ENCODE measurements at regions not wholly inside any gene's neighbourhood (a gene's known extent, or its start where the extent isn't known, plus 50 kb on each side); places are given as distances from the start of the nearest gene placed in this dataset.

DNA sequence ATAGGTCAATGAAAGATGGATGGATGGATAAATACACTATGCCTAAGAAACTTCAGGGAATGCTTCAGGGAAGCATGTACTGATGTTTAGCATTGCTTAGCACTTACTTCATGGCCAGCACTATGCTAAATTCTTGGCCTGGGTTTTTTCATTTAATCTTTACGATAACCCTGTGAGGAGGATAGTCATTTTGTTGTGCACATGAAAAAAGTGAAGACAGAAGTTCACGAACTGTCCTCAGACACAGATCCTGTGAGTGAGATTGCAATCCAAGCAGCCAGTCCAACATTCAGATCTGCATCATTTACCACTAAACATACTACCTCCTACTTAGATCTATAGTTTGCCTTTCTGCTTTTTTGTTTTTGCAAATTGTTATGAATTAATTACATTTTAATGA is 510.8 kb upstream of the AGTR1 start:
- H3K4me1 Mint-ChIP-seq: no peaks in the 10 kb centered on the region
- H3K9me3 Mint-ChIP-seq: no peaks in the 10 kb centered on the region
- no peak overlapping the region for H3K4me3 Mint-ChIP-seq
- H3K36me3 Mint-ChIP-seq (ENCODE audit: low read depth): no peaks in the 10 kb centered on the region
- no peak for DNase-seq
- intact Hi-C loops (cut with micrococcal nuclease): loop anchor here (1.0 kb wide), 1 partner anchor 11 kb away; no protein-coding TSS in a partner anchor
- no peaks in the 10 kb centered on the region for H3K27me3 Mint-ChIP-seq
- no peak overlapping the region for H3K27ac Mint-ChIP-seq

DNA sequence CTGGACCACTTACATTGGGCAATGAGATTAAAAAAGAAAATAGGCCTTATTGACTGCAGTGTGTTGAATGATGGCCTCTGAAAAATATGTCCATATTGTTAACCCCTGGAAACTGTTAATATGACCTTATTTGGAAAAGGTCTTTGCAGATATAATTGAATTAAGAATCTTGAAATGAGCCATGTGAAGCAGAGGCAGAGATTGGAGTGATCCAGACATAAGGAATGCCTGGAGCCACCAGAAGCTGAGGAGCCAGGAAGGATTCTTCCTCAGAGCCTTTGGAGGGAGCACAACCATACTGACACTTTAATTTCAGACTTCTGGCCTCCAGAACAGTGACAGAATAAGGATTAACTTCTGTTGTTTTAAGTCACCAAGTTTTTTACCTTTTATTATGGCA is 510.4 kb upstream of the AGTR1 start:
- Mint-ChIP-seq H3K36me3 (ENCODE audit: low read depth) (no peaks in the 10 kb centered on the region), H3K27ac (no peak overlapping the region), H3K9me3 (no peaks in the 10 kb centered on the region), H3K27me3 (no peaks in the 10 kb centered on the region), H3K4me3 (no peak overlapping the region), H3K4me1 (no peaks in the 10 kb centered on the region)
- DNase-seq: no peak
- intact Hi-C loops (cut with micrococcal nuclease): loop anchor here (1.0 kb wide), 1 partner anchor 11 kb away; no protein-coding TSS in a partner anchor

DNA sequence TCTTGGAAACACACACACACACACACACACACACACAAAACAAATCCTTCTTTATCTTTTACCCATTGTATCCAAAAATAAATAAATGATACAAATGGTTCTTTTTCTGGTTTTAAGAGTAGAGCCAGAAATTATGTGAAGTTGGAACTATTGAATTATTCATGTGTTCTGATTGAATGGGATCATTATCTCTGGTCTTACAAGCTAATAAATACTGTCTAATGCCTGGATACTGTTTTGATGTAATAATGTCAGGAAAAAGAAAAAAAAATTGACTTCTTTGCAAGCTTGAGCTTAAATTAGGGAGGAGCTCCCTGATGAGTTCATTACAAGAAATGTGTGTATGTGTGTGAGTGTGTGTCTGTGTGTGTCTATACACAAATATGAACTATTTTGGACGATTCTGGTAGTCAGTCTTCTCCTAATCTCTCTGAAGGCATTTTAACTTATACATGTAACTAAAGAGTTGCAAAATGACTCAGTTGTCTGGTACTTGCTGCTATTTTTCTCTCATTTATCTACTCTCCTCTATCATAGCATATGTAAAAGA is 507.2 kb upstream of the AGTR1 start:
- Mint-ChIP-seq H3K36me3 (ENCODE audit: low read depth) (no peaks in the 10 kb centered on the region), H3K4me1 (no peaks in the 10 kb centered on the region), H3K9me3 (no peaks in the 10 kb centered on the region), H3K27ac (no peak overlapping the region), H3K27me3 (no peaks in the 10 kb centered on the region), H3K4me3 (no peak overlapping the region)
- intact Hi-C loops (cut with micrococcal nuclease): no loop called here
- DNase-seq: no peak

DNA sequence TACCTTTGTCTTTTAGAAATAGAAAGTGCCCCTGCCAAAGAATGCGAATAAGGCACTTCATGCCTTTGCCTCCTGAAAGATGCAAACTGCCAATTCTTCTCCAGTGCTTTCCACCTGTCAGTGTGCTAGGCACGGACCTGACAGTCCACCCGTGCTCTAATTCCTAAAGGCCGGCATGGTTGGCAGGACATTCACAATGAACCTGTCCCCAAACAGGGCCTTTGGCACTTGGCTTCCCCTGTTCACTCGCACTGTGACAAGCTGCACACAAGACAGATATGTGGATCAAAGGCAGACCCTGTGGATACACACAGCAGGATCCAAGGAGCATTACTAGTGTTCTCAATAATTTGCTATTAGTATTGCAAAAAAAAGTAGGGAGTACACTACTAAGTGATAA is 505.7 kb upstream of the AGTR1 start:
- Mint-ChIP-seq H3K4me3 (no peak overlapping the region), H3K9me3 (peaks cover 3% of the 10 kb centered on the region), H3K27ac (no peak overlapping the region), H3K4me1 (no peaks in the 10 kb centered on the region), H3K36me3 (ENCODE audit: low read depth) (no peaks in the 10 kb centered on the region), H3K27me3 (no peaks in the 10 kb centered on the region)
- intact Hi-C loops (cut with micrococcal nuclease): no loop called here
- no peak for DNase-seq

DNA sequence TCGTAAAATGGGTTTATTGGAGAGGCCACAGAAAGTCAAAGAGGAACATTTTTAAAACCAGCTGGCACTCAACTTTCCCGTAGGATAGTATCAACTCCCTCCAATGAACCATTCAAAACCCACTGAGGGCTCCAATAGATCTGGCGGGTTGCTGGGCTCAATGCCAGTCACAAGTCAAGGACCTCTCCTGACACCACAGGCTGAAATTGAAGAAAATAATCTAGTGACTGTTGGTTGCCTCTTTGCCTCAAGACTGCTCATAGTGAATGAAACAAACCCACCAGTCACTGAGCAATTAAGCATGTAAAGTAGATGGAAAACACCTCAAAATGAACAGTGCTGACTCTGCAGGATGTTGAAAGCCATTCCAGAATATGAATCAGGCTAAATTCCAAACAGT is 500.6 kb upstream of the AGTR1 start:
- no peaks in the 10 kb centered on the region for H3K4me1 Mint-ChIP-seq
- no peak for DNase-seq
- intact Hi-C loops (cut with micrococcal nuclease): no loop called here
- no peak overlapping the region for H3K4me3 Mint-ChIP-seq
- no peaks in the 10 kb centered on the region for H3K36me3 Mint-ChIP-seq (ENCODE audit: low read depth)
- H3K27me3 Mint-ChIP-seq: no peaks in the 10 kb centered on the region
- peaks cover 7% of the 10 kb centered on the region for H3K9me3 Mint-ChIP-seq
- no peak overlapping the region for H3K27ac Mint-ChIP-seq

DNA sequence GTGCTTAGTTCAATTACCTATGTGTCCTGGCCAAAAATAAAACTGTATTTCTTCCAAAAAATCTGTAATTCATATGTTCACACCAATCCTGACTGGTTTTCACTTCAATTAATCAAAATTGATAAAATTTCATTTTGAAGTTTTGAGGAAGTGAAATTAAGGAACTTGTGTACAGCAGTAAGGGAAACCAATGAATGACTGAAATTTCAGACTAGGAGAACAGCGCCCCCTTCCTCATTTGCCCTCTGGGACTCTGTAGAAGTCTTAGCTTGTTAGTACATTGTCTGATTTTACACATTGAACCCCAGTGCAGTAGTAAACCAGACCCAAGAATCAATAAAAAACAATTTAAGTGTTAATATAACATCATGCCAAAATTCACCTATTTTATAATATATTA is 495.3 kb upstream of the AGTR1 start:
- no peak for DNase-seq
- intact Hi-C loops (cut with micrococcal nuclease): no loop called here
- Mint-ChIP-seq H3K4me1 (no peaks in the 10 kb centered on the region), H3K36me3 (ENCODE audit: low read depth) (no peaks in the 10 kb centered on the region), H3K27ac (no peak overlapping the region), H3K4me3 (no peak overlapping the region), H3K27me3 (no peaks in the 10 kb centered on the region), H3K9me3 (peaks cover 4% of the 10 kb centered on the region)

DNA sequence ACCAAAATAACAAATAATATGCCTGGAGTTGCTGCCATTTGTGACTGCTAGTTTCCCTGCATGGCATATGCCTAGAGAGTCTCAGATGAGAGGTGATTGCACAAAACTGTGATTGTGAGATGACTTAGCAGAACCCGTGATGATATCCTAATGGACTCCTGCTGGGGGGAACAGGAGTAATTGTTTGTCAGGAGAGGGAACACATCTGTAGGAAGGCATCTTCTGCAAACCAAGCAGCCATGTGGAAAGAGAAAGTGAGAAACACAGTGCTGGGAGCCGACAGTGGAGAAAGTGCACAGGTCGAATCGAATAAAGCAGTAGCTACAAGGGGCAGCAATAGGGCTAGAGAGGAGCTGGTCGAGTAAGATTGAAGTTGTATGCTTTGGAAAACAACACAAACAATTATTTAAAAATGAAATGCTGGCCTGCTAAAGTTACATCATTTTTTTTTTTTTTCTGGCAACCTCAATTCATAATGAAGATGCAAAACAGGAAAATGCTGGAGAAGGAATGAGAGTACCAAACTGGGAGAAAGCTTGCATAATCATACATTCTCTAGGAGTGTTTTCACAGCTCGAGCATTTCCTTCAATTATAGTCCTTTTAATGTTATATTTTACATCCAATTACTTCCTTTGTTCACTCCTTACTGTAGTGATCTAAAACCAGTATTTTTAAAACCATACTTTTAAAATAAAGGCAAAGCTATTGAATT is 494.2 kb upstream of the AGTR1 start:
- intact Hi-C loops (cut with micrococcal nuclease): no loop called here

DNA sequence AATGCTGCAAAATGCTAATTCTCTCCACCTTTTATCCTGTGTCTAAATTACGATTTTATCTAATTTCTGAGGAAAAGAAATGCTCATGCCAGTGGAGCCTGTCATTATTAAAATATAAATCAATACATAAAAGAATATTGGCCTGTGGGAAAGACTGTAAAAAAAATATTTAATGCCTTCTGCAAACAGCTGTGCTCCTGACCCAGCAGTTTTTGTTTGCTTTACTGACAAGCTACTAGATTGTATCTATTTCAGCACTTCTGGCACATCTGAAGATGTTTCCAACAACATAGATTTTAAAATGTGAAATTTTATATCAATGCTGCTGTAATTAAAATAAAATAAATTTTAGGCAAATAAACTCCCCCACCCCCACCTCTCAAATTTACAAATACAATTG is 493.6 kb upstream of the AGTR1 start:
- H3K27ac Mint-ChIP-seq: no peak overlapping the region
- no peak overlapping the region for H3K4me3 Mint-ChIP-seq
- H3K27me3 Mint-ChIP-seq: no peaks in the 10 kb centered on the region
- peaks cover 5% of the 10 kb centered on the region for H3K9me3 Mint-ChIP-seq
- intact Hi-C loops (cut with micrococcal nuclease): no loop called here
- H3K4me1 Mint-ChIP-seq: no peaks in the 10 kb centered on the region
- H3K36me3 Mint-ChIP-seq (ENCODE audit: low read depth): no peaks in the 10 kb centered on the region
- no peak for DNase-seq

More for the DNA sequence above, 494.2 kb upstream of the AGTR1 start:
- Mint-ChIP-seq H3K4me3 (no peak overlapping the region), H3K27me3 (no peaks in the 10 kb centered on the region), H3K36me3 (ENCODE audit: low read depth) (no peaks in the 10 kb centered on the region), H3K27ac (no peak overlapping the region), H3K4me1 (no peaks in the 10 kb centered on the region), H3K9me3 (peaks cover 8% of the 10 kb centered on the region)
- DNase-seq: no peak

DNA sequence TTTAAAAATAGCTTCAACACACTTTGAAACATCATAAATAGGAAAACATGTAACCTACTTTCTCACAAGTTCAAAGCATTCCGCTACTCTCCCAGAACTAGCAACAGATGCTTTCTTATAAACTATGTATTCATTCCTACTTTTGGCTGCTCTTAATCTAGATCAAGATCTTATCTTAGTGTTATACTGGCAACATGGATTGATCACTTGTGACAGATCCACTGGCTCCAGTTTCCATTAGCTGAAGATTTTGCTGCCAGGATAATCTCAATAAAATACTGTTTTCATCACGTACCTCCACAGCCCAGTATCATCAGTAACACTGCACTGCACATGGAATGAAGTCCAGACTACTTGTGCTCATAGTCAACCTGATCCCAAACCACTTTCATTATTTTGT is 491.7 kb upstream of the AGTR1 start:
- Mint-ChIP-seq H3K27me3 (no peaks in the 10 kb centered on the region), H3K9me3 (peaks cover 5% of the 10 kb centered on the region), H3K4me1 (no peaks in the 10 kb centered on the region), H3K4me3 (no peak overlapping the region), H3K27ac (no peak overlapping the region), H3K36me3 (ENCODE audit: low read depth) (no peaks in the 10 kb centered on the region)
- intact Hi-C loops (cut with micrococcal nuclease): no loop called here
- no peak for DNase-seq

DNA sequence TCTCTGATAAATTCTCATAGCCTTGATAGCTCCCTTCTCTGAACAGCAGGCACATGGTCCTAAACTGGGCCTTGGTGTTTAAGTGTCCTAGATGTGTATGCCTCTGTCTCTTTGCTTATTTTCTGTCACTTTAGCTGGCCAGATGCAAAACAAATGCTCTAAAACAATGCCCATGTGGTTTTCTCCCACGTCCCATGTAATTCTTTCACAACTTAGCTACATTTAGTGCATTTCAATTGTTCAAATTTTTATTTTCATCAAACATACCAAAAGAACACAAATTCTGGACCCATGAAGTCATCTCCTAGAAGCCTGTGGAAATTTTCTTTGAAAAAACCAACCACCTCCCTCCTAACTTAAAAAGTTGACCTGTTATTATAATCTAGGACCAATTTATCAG is 491.3 kb upstream of the AGTR1 start:
- H3K27me3 Mint-ChIP-seq: no peaks in the 10 kb centered on the region
- DNase-seq: no peak
- H3K9me3 Mint-ChIP-seq: peaks cover 5% of the 10 kb centered on the region
- no peak overlapping the region for H3K27ac Mint-ChIP-seq
- intact Hi-C loops (cut with micrococcal nuclease): no loop called here
- no peaks in the 10 kb centered on the region for H3K4me1 Mint-ChIP-seq
- no peaks in the 10 kb centered on the region for H3K36me3 Mint-ChIP-seq (ENCODE audit: low read depth)
- H3K4me3 Mint-ChIP-seq: no peak overlapping the region

DNA sequence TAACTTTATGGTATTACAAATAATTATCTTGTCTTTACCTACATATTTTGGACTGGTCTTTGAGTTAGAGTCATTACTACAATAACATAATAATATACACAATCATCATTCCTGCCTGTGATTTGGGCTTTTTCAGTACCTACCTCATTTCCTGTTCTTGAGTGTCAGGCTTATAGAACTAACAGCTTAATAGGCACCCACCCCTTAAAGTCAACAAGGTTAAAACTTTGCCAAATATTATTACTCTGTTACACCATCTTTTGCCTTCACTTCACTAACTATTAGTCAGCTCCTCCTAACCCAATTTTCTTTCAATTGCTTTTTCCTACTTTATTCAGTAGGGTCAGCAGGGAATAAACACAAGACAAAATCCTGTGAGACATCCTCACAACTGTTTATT is 488.7 kb upstream of the AGTR1 start:
- intact Hi-C loops (cut with micrococcal nuclease): no loop called here
- peaks cover 5% of the 10 kb centered on the region for H3K9me3 Mint-ChIP-seq
- no peak for DNase-seq
- H3K27me3 Mint-ChIP-seq: no peaks in the 10 kb centered on the region
- H3K4me1 Mint-ChIP-seq: no peaks in the 10 kb centered on the region
- no peak overlapping the region for H3K4me3 Mint-ChIP-seq
- H3K27ac Mint-ChIP-seq: no peak overlapping the region
- H3K36me3 Mint-ChIP-seq (ENCODE audit: low read depth): no peaks in the 10 kb centered on the region

DNA sequence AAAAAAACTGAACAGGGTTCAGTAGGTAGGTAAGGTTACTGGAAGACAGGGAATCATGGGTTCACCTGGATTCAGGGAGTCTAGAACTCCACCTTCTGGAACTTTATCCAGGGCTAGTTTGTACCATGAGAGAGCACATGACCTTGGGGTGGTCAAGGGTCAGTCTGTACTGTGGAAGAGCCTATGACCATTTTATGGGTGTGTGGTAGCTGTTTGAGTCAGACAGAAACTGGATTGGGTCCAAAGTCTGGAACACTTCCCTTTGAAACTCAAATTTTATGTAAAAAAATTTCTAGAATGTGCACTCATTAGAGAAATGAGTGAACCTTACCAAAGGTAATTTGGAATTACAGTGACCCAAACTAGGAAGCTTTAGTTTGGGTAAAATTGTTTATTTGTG is 486.0 kb upstream of the AGTR1 start:
- DNase-seq: no peak
- peaks cover 5% of the 10 kb centered on the region for H3K9me3 Mint-ChIP-seq
- intact Hi-C loops (cut with micrococcal nuclease): no loop called here
- no peak overlapping the region for H3K4me3 Mint-ChIP-seq
- no peaks in the 10 kb centered on the region for H3K4me1 Mint-ChIP-seq
- no peak overlapping the region for H3K27ac Mint-ChIP-seq
- H3K27me3 Mint-ChIP-seq: no peaks in the 10 kb centered on the region
- H3K36me3 Mint-ChIP-seq (ENCODE audit: low read depth): no peaks in the 10 kb centered on the region

DNA sequence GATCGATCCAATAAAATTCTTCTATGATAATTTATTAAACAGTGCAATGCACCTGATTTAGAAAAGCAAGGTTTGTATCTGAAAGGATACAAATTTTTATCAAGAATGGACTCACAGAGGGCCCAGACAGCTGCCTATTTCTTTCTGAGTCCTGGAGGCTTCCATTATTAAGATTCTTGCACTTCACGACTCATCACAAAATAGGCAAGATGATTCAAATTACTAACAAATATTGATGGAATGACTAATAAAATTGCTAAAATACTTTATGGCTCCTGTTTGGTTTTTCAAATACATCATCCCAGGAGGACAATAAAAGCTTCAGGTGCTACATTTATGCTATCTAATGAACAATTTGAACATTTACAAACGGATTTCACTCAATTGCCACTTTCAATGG is 483.0 kb upstream of the AGTR1 start:
- Mint-ChIP-seq H3K4me3 (no peak overlapping the region), H3K27ac (no peak overlapping the region), H3K27me3 (no peaks in the 10 kb centered on the region), H3K9me3 (no peaks in the 10 kb centered on the region), H3K4me1 (no peaks in the 10 kb centered on the region), H3K36me3 (ENCODE audit: low read depth) (no peaks in the 10 kb centered on the region)
- DNase-seq: no peak
- intact Hi-C loops (cut with micrococcal nuclease): no loop called here

DNA sequence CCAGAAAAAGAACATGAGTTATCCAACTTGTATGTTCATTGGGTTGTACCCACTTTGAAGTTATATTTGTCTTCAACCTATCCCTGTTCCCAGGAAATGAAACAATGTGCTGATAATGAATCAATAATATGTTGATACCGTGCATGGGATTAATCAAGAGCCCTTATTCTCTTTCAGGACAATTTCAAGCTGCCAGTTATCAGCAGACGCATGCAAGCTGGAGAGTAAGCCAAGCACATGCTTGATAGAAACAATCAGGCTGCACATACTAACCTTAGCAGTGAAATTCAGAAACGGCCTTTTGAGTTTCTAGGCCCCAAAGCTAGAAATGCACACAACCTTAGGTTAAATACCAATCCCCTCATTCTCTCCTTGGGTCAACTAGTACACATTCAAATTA is 480.4 kb upstream of the AGTR1 start:
- no peaks in the 10 kb centered on the region for H3K4me1 Mint-ChIP-seq
- H3K27me3 Mint-ChIP-seq: no peaks in the 10 kb centered on the region
- DNase-seq: no peak
- intact Hi-C loops (cut with micrococcal nuclease): no loop called here
- H3K9me3 Mint-ChIP-seq: no peaks in the 10 kb centered on the region
- no peak overlapping the region for H3K4me3 Mint-ChIP-seq
- H3K27ac Mint-ChIP-seq: no peak overlapping the region
- no peaks in the 10 kb centered on the region for H3K36me3 Mint-ChIP-seq (ENCODE audit: low read depth)

DNA sequence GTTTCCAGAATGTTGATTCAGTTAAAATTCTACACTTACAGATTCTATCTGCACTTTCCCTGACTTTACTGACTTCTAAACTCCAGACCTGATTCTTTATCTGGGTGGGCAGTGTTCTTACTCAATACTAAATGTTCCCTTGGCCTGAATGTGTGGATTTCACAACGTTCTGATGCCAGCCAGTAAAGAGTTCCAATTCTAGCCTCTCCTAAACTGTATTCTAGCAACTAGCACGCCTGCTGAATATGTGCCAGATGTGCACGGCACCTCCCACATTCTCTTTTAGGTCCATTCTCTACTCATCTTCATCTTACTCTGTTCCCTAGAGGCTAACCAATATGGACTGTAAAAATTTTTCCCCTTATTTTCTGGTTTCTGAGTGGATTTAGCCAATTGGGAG is 479.5 kb upstream of the AGTR1 start:
- Mint-ChIP-seq H3K27ac (no peak overlapping the region), H3K36me3 (ENCODE audit: low read depth) (no peaks in the 10 kb centered on the region), H3K4me3 (no peak overlapping the region)

More for the DNA sequence above, 479.5 kb upstream of the AGTR1 start:
- intact Hi-C loops (cut with micrococcal nuclease): no loop called here
- Mint-ChIP-seq H3K27me3 (no peaks in the 10 kb centered on the region), H3K9me3 (no peaks in the 10 kb centered on the region), H3K4me1 (no peaks in the 10 kb centered on the region)
- no peak for DNase-seq
